HG03280 (cell line): ENCODE measurements at regions not wholly inside any gene's neighbourhood (a gene's known extent, or its start where the extent isn't known, plus 50 kb on each side); places are given as distances from the start of the nearest gene placed in this dataset.

ENCODE experiments used
- ATAC-seq: cut with Tn5 transposase; IDR thresholded peaks from one replicate; pipeline ENCODE4 v1.9.1; 2021; ENCODE audit warnings: mild to moderate bottlenecking, moderate library complexity; ENCODE audit not compliant: unreplicated experiment

DNA sequence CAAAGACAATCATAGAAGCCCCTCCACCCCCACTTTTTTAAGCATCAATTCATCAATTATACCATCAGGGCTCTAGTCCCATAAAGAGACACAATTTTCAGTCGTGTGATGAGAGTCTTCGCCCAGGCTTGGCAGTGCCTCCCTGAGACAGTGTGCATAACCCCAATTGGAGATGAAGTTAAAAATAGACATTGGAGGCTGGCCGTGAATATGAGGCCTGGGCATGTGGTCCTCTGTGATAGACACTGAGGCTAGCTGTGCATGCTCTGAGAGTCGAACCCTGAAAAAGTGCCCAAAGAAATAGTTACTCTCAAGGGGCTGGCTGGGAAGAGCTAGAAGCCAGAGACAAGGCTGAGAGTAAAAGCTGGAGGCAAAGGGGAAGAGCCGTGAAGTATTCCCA, 248.6 kb upstream of the NR4A3 start:
- no peak for ATAC-seq

DNA sequence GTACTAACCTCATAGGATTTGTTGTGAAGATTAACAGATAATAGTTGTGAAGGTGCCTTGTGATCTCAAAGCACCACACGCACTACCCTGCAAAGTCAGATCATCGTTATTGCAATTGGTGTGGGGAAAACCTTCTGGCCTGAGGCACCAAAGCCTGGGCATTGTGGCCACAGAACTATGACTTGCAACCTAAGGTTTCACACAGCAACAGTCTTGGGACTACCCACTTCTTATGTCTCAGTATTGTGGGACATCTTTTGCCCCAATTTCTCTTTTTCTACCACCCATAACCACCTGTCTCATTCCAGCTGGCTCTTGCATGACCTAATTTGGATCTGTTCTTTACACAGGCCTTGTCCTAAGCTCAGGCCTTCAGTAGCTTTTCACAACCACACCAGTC, 247.8 kb upstream of the NR4A3 start:
- no peak for ATAC-seq

GRCh38 chr9:99576002-99576401, 245.7 kb upstream of the NR4A3 start:
- no peak for ATAC-seq

- no peak for ATAC-seq
Observed at GRCh38 chr9:99576876-99577275, 244.8 kb upstream of the NR4A3 start.

- no peak for ATAC-seq
Observed at GRCh38 chr9:99577351-99577750, 244.3 kb upstream of the NR4A3 start.

GRCh38 chr9:99578666-99579065, 243.0 kb upstream of the NR4A3 start:
- no peak for ATAC-seq

DNA sequence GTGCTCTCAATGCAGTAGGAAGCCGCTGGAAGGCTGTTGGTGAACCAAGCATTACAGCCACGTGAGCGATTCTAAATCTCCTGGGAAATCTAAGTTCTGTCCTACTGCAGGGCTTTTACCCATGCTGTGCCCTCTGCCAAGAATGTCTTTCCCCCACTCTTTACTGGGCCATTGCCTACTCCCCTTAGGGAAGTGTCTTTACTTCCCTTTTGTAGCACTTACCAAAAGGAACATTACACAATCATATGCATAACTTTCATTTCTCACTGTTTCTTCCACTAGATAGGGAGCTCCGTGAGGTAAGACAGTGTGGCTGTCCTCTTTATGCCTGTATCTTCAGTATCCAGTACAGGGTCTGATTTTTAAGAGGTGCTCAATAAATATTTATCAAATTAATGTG, 241.7 kb upstream of the NR4A3 start:
- no peak for ATAC-seq

- ATAC-seq: no peak
Observed at GRCh38 chr9:99582814-99583213, 238.9 kb upstream of the NR4A3 start.

GRCh38 chr9:99588299-99588698, 233.4 kb upstream of the NR4A3 start:
- no peak for ATAC-seq

DNA sequence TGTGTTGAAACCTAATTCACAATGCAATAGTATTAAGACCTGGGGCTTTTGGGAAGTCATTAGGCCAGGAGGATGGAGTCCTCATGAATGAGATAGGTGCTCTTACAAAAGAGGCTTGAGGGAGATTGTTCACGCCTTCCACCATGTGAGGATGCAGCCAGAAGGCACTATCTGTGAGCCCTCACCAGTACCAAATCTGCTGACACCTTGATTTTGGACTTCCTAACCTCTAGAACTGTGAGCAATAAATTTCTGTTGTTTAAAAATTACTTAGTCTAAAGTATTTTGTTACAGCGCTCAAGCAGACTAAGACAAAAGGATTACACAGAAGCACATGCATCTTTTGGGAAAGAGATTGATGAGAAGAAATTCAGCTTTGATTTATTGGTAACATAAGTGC, 232.9 kb upstream of the NR4A3 start:
- no peak for ATAC-seq

- no peak for ATAC-seq
Observed at GRCh38 chr9:99590410-99590809, 231.3 kb upstream of the NR4A3 start.

GRCh38 chr9:99590840-99591239, 230.8 kb upstream of the NR4A3 start:
- no peak for ATAC-seq

DNA sequence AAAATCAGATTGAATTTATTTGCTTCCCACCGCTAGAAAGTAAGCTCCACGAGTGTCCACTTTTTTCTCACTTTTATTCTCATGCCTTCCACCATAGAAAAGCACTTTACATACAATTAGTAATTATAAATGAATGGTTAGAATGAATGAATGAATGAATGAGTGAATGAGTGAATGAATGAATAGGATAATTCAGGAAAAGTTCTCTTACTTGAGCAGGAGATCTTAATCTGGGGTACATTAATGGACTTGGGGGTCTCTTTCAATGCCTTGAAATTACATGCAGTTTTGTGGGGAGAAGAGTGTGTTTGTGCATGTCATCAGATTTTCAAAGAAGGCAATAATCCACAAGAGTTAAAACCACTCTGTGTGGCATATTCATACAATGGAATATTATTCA, 229.9 kb upstream of the NR4A3 start:
- ATAC-seq: no peak

DNA sequence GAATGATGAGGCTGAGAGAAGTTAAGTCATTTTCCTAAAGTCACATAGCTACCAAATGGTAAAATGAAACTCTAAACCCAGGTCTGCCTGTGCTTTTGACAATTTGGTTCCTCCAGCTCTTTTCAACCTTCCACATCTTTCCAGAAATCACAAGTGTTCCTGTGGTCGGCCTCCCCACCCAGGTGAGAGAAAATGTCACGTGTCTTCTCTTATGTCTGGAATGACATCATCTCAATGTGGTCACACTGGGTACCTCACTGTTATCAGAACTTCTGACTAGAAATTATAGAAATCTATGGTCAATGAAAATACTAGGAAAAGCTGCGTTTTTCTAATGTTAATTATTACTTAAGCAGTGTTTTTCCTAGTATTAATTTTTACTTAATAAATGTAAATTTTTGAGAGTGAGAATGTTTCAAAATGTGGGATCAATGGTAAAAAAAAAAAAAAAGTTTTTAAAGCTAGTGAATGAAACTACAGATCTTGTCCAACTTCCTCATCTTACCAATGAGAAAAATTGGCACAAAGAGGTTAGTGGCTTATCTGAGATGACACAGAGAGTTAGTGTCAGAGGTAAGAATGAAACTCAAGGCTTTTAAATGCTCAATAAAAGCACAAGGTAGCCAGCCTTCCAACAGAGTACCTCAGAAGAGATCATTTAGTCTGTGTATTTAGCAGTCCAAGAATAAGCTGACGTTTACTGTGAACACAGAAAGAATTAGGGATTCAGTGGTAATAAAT, 228.7 kb upstream of the NR4A3 start:
- no peak for ATAC-seq

- no peak for ATAC-seq
Observed at GRCh38 chr9:99593610-99594009, 228.1 kb upstream of the NR4A3 start.

- no peak for ATAC-seq
Observed at GRCh38 chr9:99594056-99594780, 227.5 kb upstream of the NR4A3 start.

GRCh38 chr9:99595796-99596195, 225.9 kb upstream of the NR4A3 start:
- peak; percentile 57 for ATAC-seq

- ATAC-seq: no peak
Observed at GRCh38 chr9:99601571-99602111, 220.0 kb upstream of the NR4A3 start.

DNA sequence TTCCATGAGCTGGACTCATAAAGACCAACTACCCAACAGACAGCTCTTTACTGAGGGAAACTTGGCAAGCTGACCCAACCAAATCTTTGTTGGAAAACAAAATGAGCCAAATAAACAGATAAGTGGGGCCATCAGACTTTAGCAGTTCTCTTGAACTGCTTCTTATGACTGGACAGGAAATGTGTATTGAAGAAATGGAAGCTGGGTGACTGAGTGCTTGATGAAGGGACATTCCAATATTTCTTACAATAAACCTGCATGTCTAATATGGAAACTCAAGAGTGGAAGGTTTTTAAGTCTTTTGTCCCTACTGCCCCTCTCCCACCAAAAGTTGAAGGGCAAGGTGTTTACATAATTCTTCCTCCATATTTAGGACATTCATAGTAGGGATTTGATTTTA, 218.8 kb upstream of the NR4A3 start:
- ATAC-seq: no peak

- no peak for ATAC-seq
Observed at GRCh38 chr9:99605016-99605743, 216.5 kb upstream of the NR4A3 start.

DNA sequence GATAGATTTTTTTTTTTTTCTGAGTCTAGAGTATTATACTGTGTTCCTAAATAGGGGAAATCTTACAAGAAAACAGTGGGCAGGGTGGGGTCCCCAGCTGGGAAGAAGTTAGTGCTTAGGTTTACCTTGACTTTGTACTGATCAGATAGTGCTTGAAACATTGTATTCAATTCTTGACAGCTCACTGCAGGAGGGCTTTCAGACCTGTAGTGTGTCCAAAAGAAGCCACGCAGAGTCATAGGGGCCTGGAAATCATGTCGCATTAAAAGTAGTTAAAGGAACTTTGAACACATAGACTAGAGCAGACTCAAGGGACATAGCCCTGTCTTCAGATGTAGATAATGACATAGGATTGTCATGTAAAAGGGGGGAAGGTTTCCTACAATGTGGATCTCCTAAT, 215.4 kb upstream of the NR4A3 start:
- ATAC-seq: no peak

GRCh38 chr9:99606957-99607356, 214.7 kb upstream of the NR4A3 start:
- ATAC-seq: no peak
